Keratinocyte (primary cell): ENCODE measurements at regions not wholly inside any gene's neighbourhood (a gene's known extent, or its start where the extent isn't known, plus 50 kb on each side); places are given as distances from the start of the nearest gene placed in this dataset.

Experiments
- EZH2 ChIP-seq: IDR thresholded peaks from one replicate; pipeline ENCODE4 v1.6.1; 2012; ENCODE audit warnings: inconsistent platforms, mild to moderate bottlenecking, low read length, moderate library complexity
- TF ChIP-seq, protein P1 (sequence below), 3 experiments: IDR thresholded peaks in 1 of 3; conservative IDR thresholded peaks in 1 of 3; optimal IDR thresholded peaks in 1 of 3; 2 replicates in 2 of 3; 3 replicates in 1 of 3; pipeline versions ENCODE3 to v1.5.1; 2011; ENCODE audit warnings: low read length in 3 of 3, mild to moderate bottlenecking in 3 of 3, moderate library complexity in 2 of 3, control low read depth in 1 of 3, inconsistent platforms in 1 of 3; ENCODE audit not compliant: insufficient read depth in 2 of 3; ENCODE audit errors: extremely low read depth in 1 of 3

DNA sequence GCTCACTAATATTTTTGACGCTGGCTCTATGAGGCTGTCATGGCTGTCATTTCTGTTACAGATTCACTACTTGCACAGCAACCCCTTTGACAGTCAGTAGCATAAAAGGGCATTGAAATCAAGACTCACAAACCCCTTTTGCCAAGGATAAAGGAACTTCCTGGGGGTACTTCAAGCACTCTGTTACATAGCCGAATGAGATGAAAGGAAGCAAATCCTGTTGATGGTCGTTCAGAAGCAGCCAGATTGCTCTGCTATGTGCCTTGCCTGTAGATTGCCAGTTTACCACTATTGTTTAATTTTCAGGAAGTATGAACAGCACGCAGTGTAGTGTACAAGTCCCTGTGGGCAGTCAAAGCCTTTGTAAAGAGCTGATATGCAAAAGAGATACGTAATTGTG lies 296.2 kb downstream of the LRRIQ3 start:
- TF ChIP-seq, protein P1, sequence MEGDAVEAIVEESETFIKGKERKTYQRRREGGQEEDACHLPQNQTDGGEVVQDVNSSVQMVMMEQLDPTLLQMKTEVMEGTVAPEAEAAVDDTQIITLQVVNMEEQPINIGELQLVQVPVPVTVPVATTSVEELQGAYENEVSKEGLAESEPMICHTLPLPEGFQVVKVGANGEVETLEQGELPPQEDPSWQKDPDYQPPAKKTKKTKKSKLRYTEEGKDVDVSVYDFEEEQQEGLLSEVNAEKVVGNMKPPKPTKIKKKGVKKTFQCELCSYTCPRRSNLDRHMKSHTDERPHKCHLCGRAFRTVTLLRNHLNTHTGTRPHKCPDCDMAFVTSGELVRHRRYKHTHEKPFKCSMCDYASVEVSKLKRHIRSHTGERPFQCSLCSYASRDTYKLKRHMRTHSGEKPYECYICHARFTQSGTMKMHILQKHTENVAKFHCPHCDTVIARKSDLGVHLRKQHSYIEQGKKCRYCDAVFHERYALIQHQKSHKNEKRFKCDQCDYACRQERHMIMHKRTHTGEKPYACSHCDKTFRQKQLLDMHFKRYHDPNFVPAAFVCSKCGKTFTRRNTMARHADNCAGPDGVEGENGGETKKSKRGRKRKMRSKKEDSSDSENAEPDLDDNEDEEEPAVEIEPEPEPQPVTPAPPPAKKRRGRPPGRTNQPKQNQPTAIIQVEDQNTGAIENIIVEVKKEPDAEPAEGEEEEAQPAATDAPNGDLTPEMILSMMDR (optimal IDR thresholded peaks at IDR 0.05 in 1 of 3, IDR thresholded peaks at IDR 0.05 in 1 of 3, conservative IDR thresholded peaks at IDR 0.05 in 1 of 3; ENCODE audit: extremely low read depth in 1 of 3, insufficient read depth in 2 of 3, low read length in 3 of 3) = no peak
- no peak for TF ChIP-seq EZH2
